Liver (tissue), 8 donors: ENCODE measurements at regions not wholly inside any gene's neighbourhood (a gene's known extent, or its start where the extent isn't known, plus 50 kb on each side); places are given as distances from the start of the nearest gene placed in this dataset.

Experiments
- DNase-seq: peaks from one replicate; pipeline ENCODE4 v3.0.0-alpha.2; 2017; ENCODE audit warnings: low spot score
- H3K27ac ChIP-seq, 2 donors: one replicate each; pipeline ENCODE4 v1.7.0; 2013; ENCODE audit warnings: inconsistent platforms in 2 of 2, low read length in 2 of 2, control low read depth in 1 of 2, low read depth in 1 of 2, mild to moderate bottlenecking in 1 of 2
- H3K27me3 ChIP-seq, 4 donors: one replicate each; pipeline versions ENCODE4 v1.6.1 to v1.7.0; 2013; ENCODE audit warnings: low read length in 3 of 4, inconsistent platforms in 1 of 4, mild to moderate bottlenecking in 1 of 4, moderate library complexity in 1 of 4; ENCODE audit not compliant: control insufficient read depth in 4 of 4, insufficient read depth in 4 of 4
- H3K36me3 ChIP-seq, 4 donors: one replicate each; pipeline versions ENCODE4 v1.6.1 to v1.7.0; 2013; ENCODE audit warnings: low read length in 3 of 4, mild to moderate bottlenecking in 3 of 4, low read depth in 1 of 4, moderate library complexity in 1 of 4; ENCODE audit not compliant: control insufficient read depth in 4 of 4, insufficient read depth in 3 of 4
- H3K4me1 ChIP-seq, 4 donors: one replicate each; pipeline versions ENCODE4 v1.6.1 to v1.7.0; 2013; ENCODE audit warnings: low read length in 3 of 4, mild to moderate bottlenecking in 3 of 4, moderate library complexity in 1 of 4; ENCODE audit not compliant: control insufficient read depth in 4 of 4, insufficient read depth in 4 of 4
- H3K4me3 ChIP-seq, 3 donors: one replicate each; pipeline versions ENCODE4 v1.6.1 to v1.7.0; 2013; ENCODE audit warnings: low read length in 3 of 3, control low read depth in 1 of 3, low read depth in 1 of 3, mild to moderate bottlenecking in 1 of 3
- H3K9ac ChIP-seq, 2 donors: one replicate each; pipeline ENCODE4 v1.7.0; 2013; ENCODE audit warnings: low read length in 2 of 2, mild to moderate bottlenecking in 2 of 2, moderate library complexity in 2 of 2, control low read depth in 1 of 2, low read depth in 1 of 2
- H3K9me3 ChIP-seq, 4 donors: one replicate each; pipeline versions ENCODE4 v1.6.1 to v1.7.0; 2013; ENCODE audit warnings: low read length in 3 of 4; ENCODE audit not compliant: control insufficient read depth in 4 of 4
- EGR1 ChIP-seq, 2 donors: IDR thresholded peaks; 2 replicates each; pipeline ENCODE4 v1.6.1; 2016 to 2018; ENCODE audit warnings: antibody characterized with exemption in 2 of 2, low read depth in 2 of 2
- FOXA1 ChIP-seq: IDR thresholded peaks from 2 replicates; pipeline ENCODE4 v1.6.1; 2016; ENCODE audit warnings: antibody characterized with exemption
- HNF4A ChIP-seq, 2 donors: conservative IDR thresholded peaks; 2 replicates each; pipeline ENCODE4 v1.6.1; 2016; ENCODE audit warnings: antibody characterized with exemption in 2 of 2, mild to moderate bottlenecking in 2 of 2
- HNF4G ChIP-seq: IDR thresholded peaks from 2 replicates; pipeline ENCODE4 v1.6.1; 2016; ENCODE audit warnings: antibody characterized with exemption
- NR2F2 ChIP-seq: IDR thresholded peaks from 2 replicates; pipeline ENCODE4 v1.6.1; 2016; ENCODE audit warnings: antibody characterized with exemption
- YY1 ChIP-seq: IDR thresholded peaks from 2 replicates; pipeline ENCODE4 v1.6.1; 2016; ENCODE audit warnings: antibody characterized with exemption, mild to moderate bottlenecking
- WGBS: extraction: QIAGEN DNeasy Blood & Tissue Kit; methylation state at CpG from one replicate; pipeline ENCODE4 v1.1.7; 2013; 5-methylcytosine and 5-hydroxymethylcytosine counted together
- TF ChIP-seq, protein P1 (sequence below): IDR thresholded peaks from 2 replicates; pipeline ENCODE4 v1.6.1; 2016; ENCODE audit warnings: antibody characterized with exemption, mild to moderate bottlenecking
- TF ChIP-seq, protein P2 (sequence below): fragments of 150-350 bp; IDR thresholded peaks from 2 replicates; pipeline ENCODE4 v1.5.1; 2017; ENCODE audit warnings: improper control_type of control experiment, low read depth, low read length; ENCODE audit not compliant: missing input control
- donor health status: healthy.
- donor health status: healthy.
- donor health status: healthy.
- donor health status: healthy.
- donor health status: healthy.

DNA sequence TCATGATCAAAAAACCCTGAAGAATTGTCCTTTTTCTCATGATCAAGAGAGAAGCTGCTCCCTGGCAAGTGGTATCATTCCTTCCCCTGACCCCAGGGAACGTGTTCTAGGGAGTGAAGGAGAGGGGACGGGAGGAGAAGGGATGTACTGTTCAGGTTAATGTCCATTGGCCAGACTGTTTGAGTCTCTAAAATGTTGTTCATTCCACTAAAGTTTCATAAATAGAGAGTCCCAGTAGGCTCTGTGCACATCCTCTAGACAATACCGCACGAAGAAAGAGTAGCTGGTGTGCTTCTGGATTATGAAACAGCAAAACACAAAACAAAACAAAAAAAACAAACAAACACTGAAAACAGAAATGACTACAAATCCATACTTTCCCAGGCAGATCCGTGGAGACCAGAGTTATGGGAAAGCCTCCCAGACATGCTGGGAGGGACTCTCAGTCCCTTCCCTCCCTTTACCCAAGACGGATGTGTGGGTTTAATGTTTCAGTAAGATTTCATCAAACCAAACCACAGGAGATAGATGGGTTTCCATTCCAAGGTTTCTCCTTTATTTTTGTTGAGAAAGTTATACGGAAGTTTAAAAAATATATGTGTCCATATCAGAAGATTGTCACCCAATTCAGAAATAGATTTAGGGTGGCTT is 66.5 kb upstream of the TNS3 start:
- WGBS = 85% methylated on average over 7 of the region's 7 CpGs
- no peak overlapping the region for H3K27ac ChIP-seq
- H3K9ac ChIP-seq = no peak overlapping the region
- DNase-seq = no peak
- peaks cover 0 to 7% (median 1%) of the 10 kb centered on the region in 4 donors for H3K4me1 ChIP-seq
- H3K36me3 ChIP-seq = no peaks in the 10 kb centered on the region
- H3K4me3 ChIP-seq = no peak overlapping the region
- H3K9me3 ChIP-seq = no peaks in the 10 kb centered on the region
- no peaks in the 10 kb centered on the region for H3K27me3 ChIP-seq
- TF ChIP-seq YY1 (no peak), EGR1 (IDR thresholded peaks at IDR 0.05; ENCODE audit: low read depth in 2 of 2) (no peak), NR2F2 (no peak), HNF4A (conservative IDR thresholded peaks at IDR 0.05) (no peak)
- TF ChIP-seq, protein P1, sequence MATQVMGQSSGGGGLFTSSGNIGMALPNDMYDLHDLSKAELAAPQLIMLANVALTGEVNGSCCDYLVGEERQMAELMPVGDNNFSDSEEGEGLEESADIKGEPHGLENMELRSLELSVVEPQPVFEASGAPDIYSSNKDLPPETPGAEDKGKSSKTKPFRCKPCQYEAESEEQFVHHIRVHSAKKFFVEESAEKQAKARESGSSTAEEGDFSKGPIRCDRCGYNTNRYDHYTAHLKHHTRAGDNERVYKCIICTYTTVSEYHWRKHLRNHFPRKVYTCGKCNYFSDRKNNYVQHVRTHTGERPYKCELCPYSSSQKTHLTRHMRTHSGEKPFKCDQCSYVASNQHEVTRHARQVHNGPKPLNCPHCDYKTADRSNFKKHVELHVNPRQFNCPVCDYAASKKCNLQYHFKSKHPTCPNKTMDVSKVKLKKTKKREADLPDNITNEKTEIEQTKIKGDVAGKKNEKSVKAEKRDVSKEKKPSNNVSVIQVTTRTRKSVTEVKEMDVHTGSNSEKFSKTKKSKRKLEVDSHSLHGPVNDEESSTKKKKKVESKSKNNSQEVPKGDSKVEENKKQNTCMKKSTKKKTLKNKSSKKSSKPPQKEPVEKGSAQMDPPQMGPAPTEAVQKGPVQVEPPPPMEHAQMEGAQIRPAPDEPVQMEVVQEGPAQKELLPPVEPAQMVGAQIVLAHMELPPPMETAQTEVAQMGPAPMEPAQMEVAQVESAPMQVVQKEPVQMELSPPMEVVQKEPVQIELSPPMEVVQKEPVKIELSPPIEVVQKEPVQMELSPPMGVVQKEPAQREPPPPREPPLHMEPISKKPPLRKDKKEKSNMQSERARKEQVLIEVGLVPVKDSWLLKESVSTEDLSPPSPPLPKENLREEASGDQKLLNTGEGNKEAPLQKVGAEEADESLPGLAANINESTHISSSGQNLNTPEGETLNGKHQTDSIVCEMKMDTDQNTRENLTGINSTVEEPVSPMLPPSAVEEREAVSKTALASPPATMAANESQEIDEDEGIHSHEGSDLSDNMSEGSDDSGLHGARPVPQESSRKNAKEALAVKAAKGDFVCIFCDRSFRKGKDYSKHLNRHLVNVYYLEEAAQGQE = no peak

DNA sequence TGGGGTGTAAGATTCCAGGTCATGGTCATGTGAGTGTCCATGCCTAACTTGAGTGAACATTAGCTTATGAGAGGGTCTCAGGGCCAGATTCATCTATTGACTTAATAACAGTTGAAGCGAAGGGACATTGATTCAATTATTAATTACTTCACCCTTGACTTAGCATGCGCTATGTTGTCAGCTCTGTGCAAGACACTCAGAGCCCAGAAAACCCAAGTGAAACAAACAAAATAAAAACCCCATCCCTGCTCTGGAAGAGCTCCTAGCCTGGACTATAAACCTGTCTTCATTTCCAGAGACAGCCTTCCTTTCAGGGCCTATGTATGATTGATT is 66.0 kb upstream of the TNS3 start:
- TF ChIP-seq FOXA1 = no peak
- TF ChIP-seq, protein P1 = no peak
- TF ChIP-seq HNF4G = no peak
- TF ChIP-seq, protein P2, sequence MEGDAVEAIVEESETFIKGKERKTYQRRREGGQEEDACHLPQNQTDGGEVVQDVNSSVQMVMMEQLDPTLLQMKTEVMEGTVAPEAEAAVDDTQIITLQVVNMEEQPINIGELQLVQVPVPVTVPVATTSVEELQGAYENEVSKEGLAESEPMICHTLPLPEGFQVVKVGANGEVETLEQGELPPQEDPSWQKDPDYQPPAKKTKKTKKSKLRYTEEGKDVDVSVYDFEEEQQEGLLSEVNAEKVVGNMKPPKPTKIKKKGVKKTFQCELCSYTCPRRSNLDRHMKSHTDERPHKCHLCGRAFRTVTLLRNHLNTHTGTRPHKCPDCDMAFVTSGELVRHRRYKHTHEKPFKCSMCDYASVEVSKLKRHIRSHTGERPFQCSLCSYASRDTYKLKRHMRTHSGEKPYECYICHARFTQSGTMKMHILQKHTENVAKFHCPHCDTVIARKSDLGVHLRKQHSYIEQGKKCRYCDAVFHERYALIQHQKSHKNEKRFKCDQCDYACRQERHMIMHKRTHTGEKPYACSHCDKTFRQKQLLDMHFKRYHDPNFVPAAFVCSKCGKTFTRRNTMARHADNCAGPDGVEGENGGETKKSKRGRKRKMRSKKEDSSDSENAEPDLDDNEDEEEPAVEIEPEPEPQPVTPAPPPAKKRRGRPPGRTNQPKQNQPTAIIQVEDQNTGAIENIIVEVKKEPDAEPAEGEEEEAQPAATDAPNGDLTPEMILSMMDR = no peak
- H3K36me3 ChIP-seq = no peaks in the 10 kb centered on the region
- no peak for DNase-seq
- H3K9me3 ChIP-seq = no peaks in the 10 kb centered on the region
- H3K27me3 ChIP-seq = no peaks in the 10 kb centered on the region
- no peak overlapping the region for H3K4me3 ChIP-seq
- peaks cover 0 to 7% (median 1%) of the 10 kb centered on the region in 4 donors for H3K4me1 ChIP-seq
- no peak overlapping the region for H3K9ac ChIP-seq
- WGBS = 94% methylated on average over 2 of the region's 2 CpGs
- H3K27ac ChIP-seq = no peak overlapping the region
